Spleen (tissue), 11 donors: ENCODE measurements at regions not wholly inside any gene's neighbourhood (a gene's known extent, or its start where the extent isn't known, plus 50 kb on each side); places are given as distances from the start of the nearest gene placed in this dataset.
A peak's percentile ranks its signal among the peaks of the same experiment; 100 is the strongest.

Experiments used
- DNase-seq: peaks from one replicate; pipeline ENCODE4 v3.0.0-alpha.2; 2020
- H3K27ac ChIP-seq, 8 donors: fragments of 200-600 bp; sonication (generic) in 7 of 8; 1 replicate in 4 of 8; 2 replicates in 4 of 8; pipeline versions ENCODE4 v1.5.0 to v1.8.0; 2016 to 2021; ENCODE audit warnings: inconsistent platforms in 4 of 8, mild to moderate bottlenecking in 4 of 8, moderate library complexity in 1 of 8
- H3K27me3 ChIP-seq, 7 donors: fragments of 200-600 bp; sonication (generic) in 6 of 7; replicated peaks in 1 of 7; 1 replicate in 4 of 7; 2 replicates in 3 of 7; pipeline versions ENCODE4 v1.5.0 to v1.8.0; 2016 to 2021; ENCODE audit warnings: inconsistent platforms in 3 of 7, mild to moderate bottlenecking in 1 of 7
- H3K36me3 ChIP-seq, 6 donors: fragments of 200-600 bp; sonication (generic) in 5 of 6; 1 replicate in 4 of 6; 2 replicates in 2 of 6; pipeline versions ENCODE4 v1.5.0 to v1.8.0; 2016 to 2021; ENCODE audit warnings: inconsistent platforms in 2 of 6
- H3K4me1 ChIP-seq, 6 donors: fragments of 200-600 bp; sonication (generic) in 5 of 6; 1 replicate in 3 of 6; 2 replicates in 3 of 6; pipeline versions ENCODE4 v1.5.0 to v1.8.0; 2016 to 2021; ENCODE audit warnings: inconsistent platforms in 3 of 6
- H3K4me3 ChIP-seq, 8 donors: fragments of 200-600 bp; sonication (generic) in 7 of 8; 1 replicate in 4 of 8; 2 replicates in 4 of 8; pipeline versions ENCODE4 v1.5.0 to v1.8.0; 2016 to 2021; ENCODE audit warnings: inconsistent platforms in 4 of 8, mild to moderate bottlenecking in 4 of 8, moderate library complexity in 2 of 8
- H3K9me3 ChIP-seq, 8 donors: fragments of 200-600 bp; sonication (generic) in 7 of 8; 1 replicate in 4 of 8; 2 replicates in 4 of 8; pipeline versions ENCODE4 v1.5.0 to v1.8.0; 2016 to 2021; ENCODE audit warnings: inconsistent platforms in 4 of 8
- POLR2A ChIP-seq, 3 donors: fragments of 450-650 bp; IDR thresholded peaks; one replicate each; pipeline ENCODE4 v1.5.1; 2017; ENCODE audit warnings: antibody characterized with exemption in 3 of 3, mild to moderate bottlenecking in 1 of 3
- POLR2AphosphoS5 ChIP-seq, 3 donors: sonication (generic); formaldehyde crosslinking; IDR thresholded peaks; one replicate each; pipeline ENCODE4 v1.5.1; 2017; ENCODE audit warnings: antibody characterized with exemption in 3 of 3
- WGBS, 5 donors: extraction: QIAGEN DNeasy Blood & Tissue Kit in 3 of 5; methylation state at CpG; one replicate each; pipeline versions ENCODE4 v1.1.5 to v1.1.7; 2013 to 2018; 5-methylcytosine and 5-hydroxymethylcytosine counted together
- intact Hi-C: fragments of 100-400 bp; cut with DNase I; formaldehyde crosslinking; loops from one replicate; pipeline ENCODE4 v1.15.0; 2023; ENCODE audit warnings: low total_unique reads
- TF ChIP-seq, protein P1 (sequence below), 11 experiments: fragments of 200-600 bp in 7 of 11; fragments of 450-650 bp in 4 of 11; sonication (generic) in 4 of 11; IDR thresholded peaks in 8 of 11; conservative IDR thresholded peaks in 3 of 11; 1 replicate in 7 of 11; 2 replicates in 4 of 11; pipeline versions ENCODE4 v1.4.0 to v1.8.0; 2016 to 2021; ENCODE audit warnings: antibody characterized with exemption in 11 of 11, inconsistent platforms in 4 of 11, mild to moderate bottlenecking in 1 of 11
- donor health status: healthy with polysubstance abuse.
- donor health status: DM: no; HTN: no; CAD: no; lungs with moderate emphysema.
- donor health status: DM: no; HTN: no; CAD: no.
- donor health status: Bipolar disorder and iron deficiency.
- donor health status: healthy.
- donor health status: DM: no; HTN: no; CAD: no.
- donor health status: DM: yes; HTN: yes; CAD: no.

DNA sequence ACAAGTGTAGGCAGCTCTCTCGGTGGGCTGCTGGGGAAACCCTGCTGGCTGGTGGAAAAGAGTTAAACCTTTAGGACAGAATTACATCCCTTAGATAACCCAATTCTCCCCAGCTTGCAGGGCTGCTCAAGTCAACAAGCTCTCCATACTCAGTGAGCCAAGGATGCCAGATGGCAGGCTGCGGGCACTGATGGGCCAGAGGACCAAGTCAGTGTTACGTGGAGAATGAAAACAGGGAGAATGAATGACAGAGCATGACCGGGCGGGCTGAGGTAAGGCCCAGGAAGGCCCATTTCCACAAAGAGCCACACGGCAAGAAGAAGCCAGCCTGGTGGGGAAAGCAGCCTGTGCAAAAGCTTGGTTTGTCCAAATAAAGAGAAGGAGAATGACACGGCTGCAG is 58.7 kb upstream of the CD93 start:
- Histone ChIP-seq H3K9me3 (no peaks in the 10 kb centered on the region), H3K27me3 (no peaks in the 10 kb centered on the region), H3K36me3 (no peaks in the 10 kb centered on the region), H3K4me3 (no peak overlapping the region), H3K4me1 (peaks cover 23 to 81% (median 60%) of the 10 kb centered on the region in 6 donors), H3K27ac (peak overlapping the region in 6 of 8 donors; percentile 7 to 93 (median 31))
- intact Hi-C loops, result no loop called here
- 74 to 85% (median 83%) methylated on average over 7 of the region's 7 CpGs for WGBS, 5 donors
- TF ChIP-seq POLR2A (IDR thresholded peaks at IDR 0.05), result no peak
- TF ChIP-seq POLR2AphosphoS5 (IDR thresholded peaks at IDR 0.05), result no peak
- TF ChIP-seq, protein P1, sequence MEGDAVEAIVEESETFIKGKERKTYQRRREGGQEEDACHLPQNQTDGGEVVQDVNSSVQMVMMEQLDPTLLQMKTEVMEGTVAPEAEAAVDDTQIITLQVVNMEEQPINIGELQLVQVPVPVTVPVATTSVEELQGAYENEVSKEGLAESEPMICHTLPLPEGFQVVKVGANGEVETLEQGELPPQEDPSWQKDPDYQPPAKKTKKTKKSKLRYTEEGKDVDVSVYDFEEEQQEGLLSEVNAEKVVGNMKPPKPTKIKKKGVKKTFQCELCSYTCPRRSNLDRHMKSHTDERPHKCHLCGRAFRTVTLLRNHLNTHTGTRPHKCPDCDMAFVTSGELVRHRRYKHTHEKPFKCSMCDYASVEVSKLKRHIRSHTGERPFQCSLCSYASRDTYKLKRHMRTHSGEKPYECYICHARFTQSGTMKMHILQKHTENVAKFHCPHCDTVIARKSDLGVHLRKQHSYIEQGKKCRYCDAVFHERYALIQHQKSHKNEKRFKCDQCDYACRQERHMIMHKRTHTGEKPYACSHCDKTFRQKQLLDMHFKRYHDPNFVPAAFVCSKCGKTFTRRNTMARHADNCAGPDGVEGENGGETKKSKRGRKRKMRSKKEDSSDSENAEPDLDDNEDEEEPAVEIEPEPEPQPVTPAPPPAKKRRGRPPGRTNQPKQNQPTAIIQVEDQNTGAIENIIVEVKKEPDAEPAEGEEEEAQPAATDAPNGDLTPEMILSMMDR (IDR thresholded peaks at IDR 0.05 in 8 of 11, conservative IDR thresholded peaks at IDR 0.05 in 3 of 11), result no peak
- DNase-seq, result no peak

DNA sequence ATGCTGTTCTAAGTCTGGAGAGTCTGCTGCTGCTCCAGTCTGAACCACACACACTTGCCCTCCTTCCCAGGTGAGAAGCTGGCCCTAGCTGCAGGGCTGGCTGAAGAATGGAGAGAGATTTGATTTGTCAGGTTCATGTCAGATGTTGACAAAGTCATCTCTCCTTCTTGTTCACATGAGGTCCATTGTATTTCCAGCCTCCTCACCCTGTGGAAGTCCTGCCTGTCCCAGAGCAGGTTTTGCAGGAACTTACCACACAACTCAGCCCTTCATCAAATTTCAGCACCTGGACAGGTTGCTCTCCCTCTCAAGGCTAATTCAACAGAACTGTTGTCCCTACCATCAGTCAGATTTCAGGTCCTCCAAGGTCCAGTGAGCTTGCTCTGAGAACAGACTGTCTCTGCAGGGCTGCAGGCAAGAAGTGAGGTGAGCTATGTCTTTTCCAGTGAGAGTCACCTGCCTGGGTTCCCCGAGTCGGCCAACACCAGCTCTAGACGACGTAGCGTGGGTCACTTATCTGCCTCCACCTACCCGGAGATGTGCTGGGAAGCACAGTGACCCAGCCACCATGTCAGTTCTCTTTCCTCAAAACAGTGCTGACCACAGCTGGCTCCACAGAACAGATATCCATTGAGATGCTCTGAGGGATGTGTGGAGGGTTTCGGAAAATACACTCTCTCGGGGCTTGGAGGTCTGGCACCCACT is 58.0 kb upstream of the CD93 start:
- intact Hi-C loops, result no loop called here
- H3K27ac ChIP-seq, result peak overlapping the region in 4 of 8 donors; percentile 87 to 93 (median 90)
- TF ChIP-seq POLR2A (IDR thresholded peaks at IDR 0.05) (no peak), POLR2AphosphoS5 (IDR thresholded peaks at IDR 0.05) (no peak)
- TF ChIP-seq, protein P1 (IDR thresholded peaks at IDR 0.05 in 8 of 11, conservative IDR thresholded peaks at IDR 0.05 in 3 of 11), result no peak
- H3K4me1 ChIP-seq, result peaks cover 23 to 74% (median 57%) of the 10 kb centered on the region in 6 donors
- H3K36me3 ChIP-seq, result no peaks in the 10 kb centered on the region
- H3K4me3 ChIP-seq, result no peak overlapping the region
- 85 to 95% (median 94%) methylated on average over 6 to 8 of the region's 8 CpGs for WGBS, 5 donors
- no peaks in the 10 kb centered on the region for H3K9me3 ChIP-seq
- H3K27me3 ChIP-seq, result no peaks in the 10 kb centered on the region
- DNase-seq, result no peak

DNA sequence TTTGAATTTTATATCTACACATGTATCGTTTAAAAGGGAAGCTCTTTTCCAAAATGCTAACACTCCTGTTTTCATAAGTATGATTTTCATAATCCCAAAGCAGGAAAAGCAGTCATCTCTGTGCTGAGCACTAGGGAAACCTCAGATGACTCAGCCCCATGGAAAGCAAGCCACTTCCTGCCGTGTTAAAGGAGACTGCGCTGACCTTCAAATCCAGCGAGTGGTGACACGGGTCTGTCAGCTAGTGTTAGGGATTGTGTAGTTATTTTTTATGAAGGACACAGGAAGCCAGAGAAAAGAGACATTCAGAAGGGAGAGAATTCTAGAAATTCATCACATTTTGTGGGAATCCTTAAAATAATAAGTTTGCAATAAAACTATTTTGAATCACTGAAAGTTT is 57.0 kb upstream of the CD93 start:
- TF ChIP-seq, protein P1 (IDR thresholded peaks at IDR 0.05 in 8 of 11, conservative IDR thresholded peaks at IDR 0.05 in 3 of 11), result peak in 3 of 11 experiments; percentile 23 to 28 (median 24)
- TF ChIP-seq POLR2A (IDR thresholded peaks at IDR 0.05) (no peak), POLR2AphosphoS5 (IDR thresholded peaks at IDR 0.05) (peak in 1 of 3 donors; percentile 89)
- H3K4me1 ChIP-seq, result peaks cover 23 to 65% (median 52%) of the 10 kb centered on the region in 6 donors
- H3K27me3 ChIP-seq, result no peaks in the 10 kb centered on the region
- intact Hi-C loops, result no loop called here
- no peaks in the 10 kb centered on the region for H3K9me3 ChIP-seq
- peak overlapping the region in 1 of 8 donors; percentile 51 for H3K4me3 ChIP-seq
- H3K36me3 ChIP-seq, result no peaks in the 10 kb centered on the region
- H3K27ac ChIP-seq, result peak overlapping the region; percentile 64 to 93 (median 88)
- DNase-seq, result no peak
- 1 to 9% (median 3%) methylated on average over 5 of the region's 5 CpGs for WGBS, 5 donors

- no peak for DNase-seq
- WGBS, 5 donors, result 53 to 64% (median 62%) methylated on average over 14 to 16 of the region's 16 CpGs
These were observed 56.3 kb upstream of the CD93 start for GRCh38 chr20:23142162-23143050.

More at GRCh38 chr20:23142162-23143050, 56.3 kb upstream of the CD93 start:
- Histone ChIP-seq H3K4me3 (peak overlapping the region in 1 of 8 donors; percentile 51), H3K4me1 (peaks cover 17 to 58% (median 45%) of the 10 kb centered on the region in 6 donors), H3K27ac (peak overlapping the region; percentile 64 to 93 (median 88)), H3K36me3 (no peaks in the 10 kb centered on the region), H3K27me3 (no peaks in the 10 kb centered on the region), H3K9me3 (no peaks in the 10 kb centered on the region)
- intact Hi-C loops, result no loop called here
- TF ChIP-seq, protein P1 (IDR thresholded peaks at IDR 0.05 in 8 of 11, conservative IDR thresholded peaks at IDR 0.05 in 3 of 11), result no peak
- TF ChIP-seq POLR2A (IDR thresholded peaks at IDR 0.05), result no peak
- TF ChIP-seq POLR2AphosphoS5 (IDR thresholded peaks at IDR 0.05), result no peak
